Right atrium auricular region (tissue), 2 donors: ENCODE measurements at regions not wholly inside any gene's neighbourhood (a gene's known extent, or its start where the extent isn't known, plus 50 kb on each side); places are given as distances from the start of the nearest gene placed in this dataset.

Experiments used
- DNase-seq: peaks from one replicate; pipeline ENCODE4 v3.0.0-alpha.2; 2019; ENCODE audit warnings: low spot score
- H3K27ac ChIP-seq, 2 donors: fragments of 200-600 bp; sonication (generic); 1 replicate in 1 of 2; 2 replicates in 1 of 2; pipeline ENCODE4 v1.5.1; 2016 to 2019
- H3K27me3 ChIP-seq, 2 donors: fragments of 200-600 bp; sonication (generic); one replicate each; pipeline versions ENCODE4 v1.5.1 to v1.6.0; 2017 to 2019
- H3K36me3 ChIP-seq: fragments of 200-600 bp; sonication (generic); one replicate; pipeline ENCODE4 v1.5.1; 2016
- H3K4me1 ChIP-seq, 2 donors: fragments of 200-600 bp; sonication (generic); one replicate each; pipeline versions ENCODE4 v1.5.1 to v1.6.0; 2017 to 2019
- H3K4me3 ChIP-seq, 2 donors: fragments of 200-600 bp; sonication (generic); 1 replicate in 1 of 2; 2 replicates in 1 of 2; pipeline ENCODE4 v1.5.1; 2017 to 2019; ENCODE audit warnings: mild to moderate bottlenecking in 1 of 2, moderate library complexity in 1 of 2
- H3K9me3 ChIP-seq, 2 donors: fragments of 200-600 bp; sonication (generic); one replicate each; pipeline ENCODE4 v1.5.1; 2019
- TF ChIP-seq, protein P1 (sequence below), 2 donors: fragments of 200-600 bp; sonication (generic); IDR thresholded peaks; one replicate each; pipeline ENCODE4 v1.5.1; 2019; ENCODE audit warnings: antibody characterized with exemption in 2 of 2

DNA sequence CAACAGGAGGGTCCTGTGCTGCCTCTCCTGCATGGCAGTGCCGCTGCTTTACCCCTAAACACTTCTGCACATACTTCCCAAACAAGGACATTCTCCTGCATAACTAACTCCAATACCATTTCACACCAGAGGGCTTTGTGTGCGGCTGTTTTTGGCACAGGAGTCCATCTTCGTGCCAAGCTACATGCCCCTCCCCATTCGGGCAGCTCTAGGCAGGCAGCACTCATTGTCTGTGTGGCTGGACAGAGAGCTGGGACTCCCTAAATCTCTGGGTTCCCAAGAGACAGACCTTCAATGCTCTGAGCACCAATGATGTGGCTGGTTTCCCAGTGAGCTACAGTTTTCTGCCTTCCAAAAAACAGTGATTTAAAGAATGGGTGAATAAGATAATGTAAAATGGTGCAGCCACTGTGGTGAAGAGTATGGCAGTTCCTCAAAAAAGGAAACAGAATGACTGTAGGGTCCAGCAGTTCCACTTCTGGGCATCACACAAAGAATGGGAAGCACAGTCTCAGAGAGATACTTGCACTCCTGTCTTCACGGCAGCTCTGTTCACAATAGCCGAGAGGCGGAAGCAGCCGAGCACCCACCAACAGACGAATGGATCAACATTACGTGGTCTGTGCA, 80.3 kb upstream of the DUSP22 start:
- Histone ChIP-seq H3K4me3 (no peak overlapping the region), H3K27ac (no peak overlapping the region), H3K9me3 (peaks cover 0 to 11% of the 10 kb centered on the region in 2 donors), H3K27me3 (no peaks in the 10 kb centered on the region), H3K36me3 (no peaks in the 10 kb centered on the region), H3K4me1 (no peaks in the 10 kb centered on the region)
- no peak for DNase-seq
- TF ChIP-seq, protein P1, sequence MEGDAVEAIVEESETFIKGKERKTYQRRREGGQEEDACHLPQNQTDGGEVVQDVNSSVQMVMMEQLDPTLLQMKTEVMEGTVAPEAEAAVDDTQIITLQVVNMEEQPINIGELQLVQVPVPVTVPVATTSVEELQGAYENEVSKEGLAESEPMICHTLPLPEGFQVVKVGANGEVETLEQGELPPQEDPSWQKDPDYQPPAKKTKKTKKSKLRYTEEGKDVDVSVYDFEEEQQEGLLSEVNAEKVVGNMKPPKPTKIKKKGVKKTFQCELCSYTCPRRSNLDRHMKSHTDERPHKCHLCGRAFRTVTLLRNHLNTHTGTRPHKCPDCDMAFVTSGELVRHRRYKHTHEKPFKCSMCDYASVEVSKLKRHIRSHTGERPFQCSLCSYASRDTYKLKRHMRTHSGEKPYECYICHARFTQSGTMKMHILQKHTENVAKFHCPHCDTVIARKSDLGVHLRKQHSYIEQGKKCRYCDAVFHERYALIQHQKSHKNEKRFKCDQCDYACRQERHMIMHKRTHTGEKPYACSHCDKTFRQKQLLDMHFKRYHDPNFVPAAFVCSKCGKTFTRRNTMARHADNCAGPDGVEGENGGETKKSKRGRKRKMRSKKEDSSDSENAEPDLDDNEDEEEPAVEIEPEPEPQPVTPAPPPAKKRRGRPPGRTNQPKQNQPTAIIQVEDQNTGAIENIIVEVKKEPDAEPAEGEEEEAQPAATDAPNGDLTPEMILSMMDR (IDR thresholded peaks at IDR 0.05), result no peak

DNA sequence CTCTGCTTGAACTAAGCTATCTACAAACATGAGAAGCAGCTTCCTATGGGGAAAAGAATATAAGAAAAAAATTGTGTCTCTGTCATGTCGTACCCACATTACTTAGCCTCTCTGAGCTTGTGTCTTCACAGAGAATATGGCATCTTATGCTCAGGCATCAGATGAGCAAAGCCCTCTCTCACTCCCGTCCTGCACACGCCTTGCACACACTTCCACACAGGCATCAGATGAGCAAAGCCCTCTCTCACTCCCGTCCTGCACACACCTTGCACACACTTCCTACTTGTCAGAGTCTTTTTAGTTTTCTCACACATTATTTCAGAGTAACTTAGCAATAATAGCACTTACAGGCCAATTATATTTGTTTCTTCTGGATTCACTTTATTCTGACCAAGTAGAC, 79.0 kb upstream of the DUSP22 start:
- H3K9me3 ChIP-seq, result peaks cover 0 to 11% of the 10 kb centered on the region in 2 donors
- no peaks in the 10 kb centered on the region for H3K4me1 ChIP-seq
- no peaks in the 10 kb centered on the region for H3K36me3 ChIP-seq
- DNase-seq, result no peak
- H3K27me3 ChIP-seq, result no peaks in the 10 kb centered on the region
- no peak overlapping the region for H3K4me3 ChIP-seq
- no peak overlapping the region for H3K27ac ChIP-seq
- TF ChIP-seq, protein P1 (IDR thresholded peaks at IDR 0.05), result no peak

DNA sequence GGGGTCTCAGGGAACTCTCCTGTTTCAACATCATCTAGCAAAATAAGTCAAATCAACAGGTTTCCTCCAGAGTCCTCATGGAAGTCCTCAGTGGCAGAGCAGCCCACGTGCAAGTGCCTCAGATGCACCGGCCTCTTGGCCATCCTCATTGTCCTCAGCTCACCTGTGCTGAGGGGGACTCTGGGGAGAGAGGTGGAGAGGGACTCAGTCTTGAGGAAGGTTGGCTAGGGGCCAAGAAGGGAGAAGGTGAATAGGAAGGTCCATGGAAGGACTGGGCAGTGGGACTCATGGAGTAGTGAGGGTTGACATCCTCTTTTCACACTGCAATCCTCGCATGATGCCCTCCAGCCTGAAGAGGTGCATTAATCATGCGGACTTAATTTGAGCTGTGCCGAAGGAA, 77.9 kb upstream of the DUSP22 start:
- TF ChIP-seq, protein P1 (IDR thresholded peaks at IDR 0.05), result no peak
- Histone ChIP-seq H3K27me3 (no peaks in the 10 kb centered on the region), H3K36me3 (no peaks in the 10 kb centered on the region), H3K4me3 (no peak overlapping the region), H3K9me3 (peaks cover 0 to 11% of the 10 kb centered on the region in 2 donors), H3K4me1 (no peaks in the 10 kb centered on the region), H3K27ac (no peak overlapping the region)
- DNase-seq, result no peak

DNA sequence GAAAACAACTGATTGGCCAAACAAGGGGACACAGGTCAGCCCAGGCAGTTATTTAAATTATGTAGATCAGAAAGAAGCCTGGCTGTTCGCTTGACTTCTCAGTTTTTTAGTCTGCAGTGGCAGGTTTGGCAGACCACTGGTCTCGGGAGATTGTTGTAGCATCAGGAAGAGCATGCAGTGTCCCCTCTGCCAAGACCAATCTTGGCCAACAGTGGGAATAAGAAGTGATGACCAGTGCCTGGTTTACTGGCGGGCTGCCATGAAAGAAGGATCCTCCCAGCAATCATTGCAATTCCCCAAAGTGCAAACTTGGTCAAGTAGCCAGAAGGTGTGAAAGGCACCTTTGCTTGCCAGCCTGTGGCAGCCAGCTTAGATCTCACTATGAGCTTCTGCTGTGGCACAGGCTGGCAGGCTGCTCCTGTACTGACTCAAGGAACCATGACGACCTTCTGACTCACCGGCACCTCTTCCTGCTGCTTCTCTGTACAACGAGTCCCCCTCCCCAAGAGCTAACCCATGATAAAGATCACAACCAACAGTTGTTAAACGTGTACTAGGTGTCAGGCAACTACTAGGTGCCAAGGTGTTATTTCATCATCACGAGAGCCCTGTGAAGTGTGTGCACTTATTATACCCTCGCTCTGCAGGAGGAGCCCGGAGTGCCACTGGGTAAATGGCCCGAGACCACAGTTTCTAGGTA, 76.8 kb upstream of the DUSP22 start:
- H3K4me3 ChIP-seq, result no peak overlapping the region
- H3K9me3 ChIP-seq, result peaks cover 0 to 11% of the 10 kb centered on the region in 2 donors
- DNase-seq, result no peak
- peak overlapping the region; percentile 35 to 59 for H3K27ac ChIP-seq
- H3K36me3 ChIP-seq, result no peaks in the 10 kb centered on the region
- H3K4me1 ChIP-seq, result no peaks in the 10 kb centered on the region
- no peaks in the 10 kb centered on the region for H3K27me3 ChIP-seq
- TF ChIP-seq, protein P1 (IDR thresholded peaks at IDR 0.05), result no peak

DNA sequence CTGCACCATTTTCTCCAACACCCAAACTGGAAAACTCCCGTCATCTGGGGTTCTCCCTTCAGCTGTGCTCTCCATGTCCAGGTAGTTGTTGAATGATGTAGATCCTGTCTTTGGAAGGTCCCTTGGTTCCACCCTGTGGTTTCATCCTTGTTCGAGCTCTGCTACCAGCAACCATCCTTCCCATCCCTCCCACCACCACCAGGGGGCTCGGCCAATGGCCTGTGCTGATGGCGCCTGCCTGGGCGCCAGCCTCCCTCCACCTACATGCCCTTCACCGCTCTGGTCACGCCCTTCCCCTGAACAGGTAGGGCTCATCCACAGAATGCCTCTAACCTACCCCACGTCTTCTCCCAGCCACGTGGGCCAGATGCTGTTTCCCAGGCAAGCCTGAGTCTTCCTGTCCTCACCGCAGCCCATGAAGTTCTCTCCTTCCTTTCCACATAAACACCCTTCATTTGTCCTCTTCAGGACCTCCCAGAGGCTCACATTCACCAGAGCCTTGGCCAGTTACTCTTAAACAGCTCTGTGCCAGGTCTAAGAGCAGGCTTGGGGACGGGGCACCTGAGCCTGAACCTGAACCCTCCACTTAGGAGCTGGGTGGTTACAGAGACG, 75.1 kb upstream of the DUSP22 start:
- Histone ChIP-seq H3K27ac (no peak overlapping the region), H3K27me3 (no peaks in the 10 kb centered on the region), H3K36me3 (no peaks in the 10 kb centered on the region), H3K4me1 (no peaks in the 10 kb centered on the region), H3K9me3 (peaks cover 0 to 11% of the 10 kb centered on the region in 2 donors), H3K4me3 (no peak overlapping the region)
- DNase-seq, result no peak
- TF ChIP-seq, protein P1 (IDR thresholded peaks at IDR 0.05), result peak; percentile 15 to 55
